Ramos (cell line): ENCODE measurements at regions not wholly inside any gene's neighbourhood (a gene's known extent, or its start where the extent isn't known, plus 50 kb on each side); places are given as distances from the start of the nearest gene placed in this dataset.
"Not testable (repeated sequence)": the region's sequence is repeated elsewhere in the genome, so short reads cannot be mapped to it uniquely, and the experiment has no call there.

Experiments used
- in situ Hi-C: fragments of 300-500 bp; cut with MboI; formaldehyde crosslinking; loops from one replicate; pipeline ENCODE4 v1.14.3; 2022; ENCODE audit warnings: low sequenced_read_pairs; ENCODE audit not compliant: unreplicated experiment

GRCh38 chr19:13712767-13713201 is 51.5 kb upstream of the MRI1 start:
- in situ Hi-C loops: no loop called here

GRCh38 chr19:13707915-13708314 is 56.4 kb upstream of the MRI1 start:
- in situ Hi-C loops: no loop called here

GRCh38 chr19:13705928-13706447 is 58.3 kb upstream of the MRI1 start:
- in situ Hi-C loops: no loop called here

DNA sequence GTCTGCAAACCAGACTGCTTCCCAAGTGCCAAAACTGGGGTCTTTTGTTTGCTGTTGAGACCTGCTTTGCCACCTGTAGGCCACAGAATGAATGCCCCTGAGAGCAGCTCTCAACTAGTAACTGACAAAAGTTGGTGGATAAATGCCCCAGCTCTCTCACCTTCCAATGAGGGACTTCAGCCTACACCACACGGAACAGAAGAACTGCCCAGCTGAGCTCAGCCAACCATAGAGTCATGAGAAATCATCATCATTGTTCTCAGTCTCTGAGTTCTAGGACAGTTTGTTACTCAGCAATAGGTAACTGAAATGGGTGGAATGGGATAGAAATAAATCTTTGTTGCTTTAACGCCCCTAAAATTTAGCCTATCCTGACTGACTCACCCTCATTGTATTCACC is 59.1 kb upstream of the MRI1 start:
- in situ Hi-C loops: no loop called here

GRCh38 chr19:13701624-13702023 is 62.7 kb upstream of the MRI1 start:
- in situ Hi-C loops: no loop called here

- in situ Hi-C loops: no loop called here
Observed at GRCh38 chr19:13700621-13701020, 63.7 kb upstream of the MRI1 start.

DNA sequence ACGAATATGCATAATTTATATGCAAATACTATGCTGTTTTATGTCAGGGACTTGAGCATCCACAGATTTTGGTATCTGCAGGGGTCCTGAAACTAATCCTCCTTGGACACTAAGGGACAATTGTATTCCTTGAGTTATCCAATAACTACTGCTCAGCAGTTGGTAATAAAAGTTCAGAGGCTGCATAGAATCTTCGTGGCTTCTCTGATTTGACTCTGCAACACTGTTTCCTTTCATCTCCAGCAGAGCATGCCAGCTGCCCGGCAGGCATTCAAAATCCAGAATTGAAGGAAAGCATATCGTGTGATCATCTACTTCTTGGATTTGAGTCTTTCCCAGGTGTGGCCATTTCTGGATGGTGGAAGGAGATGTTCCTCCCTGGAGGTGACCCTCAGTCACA is 64.5 kb upstream of the MRI1 start:
- in situ Hi-C loops: no loop called here

DNA sequence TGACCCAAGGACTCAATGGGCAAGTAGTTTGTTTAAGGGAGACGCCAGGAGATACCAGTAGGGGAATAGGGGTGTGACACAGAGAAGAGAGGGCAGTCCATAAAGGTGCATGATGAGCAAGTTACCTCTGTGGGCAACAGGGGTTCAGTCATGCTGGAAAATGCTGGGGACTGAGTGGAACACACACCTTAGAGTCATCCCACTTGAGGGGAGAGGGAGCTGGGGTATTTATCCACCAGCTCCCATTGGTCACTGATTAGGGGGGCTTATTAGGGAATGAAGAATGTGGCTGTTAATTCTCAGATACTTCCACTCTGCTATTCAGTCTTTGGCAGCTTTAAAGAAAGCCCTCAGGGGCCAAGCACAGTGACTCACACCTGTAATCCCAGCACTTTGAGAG is 67.5 kb upstream of the MRI1 start:
- in situ Hi-C loops: no loop called here

DNA sequence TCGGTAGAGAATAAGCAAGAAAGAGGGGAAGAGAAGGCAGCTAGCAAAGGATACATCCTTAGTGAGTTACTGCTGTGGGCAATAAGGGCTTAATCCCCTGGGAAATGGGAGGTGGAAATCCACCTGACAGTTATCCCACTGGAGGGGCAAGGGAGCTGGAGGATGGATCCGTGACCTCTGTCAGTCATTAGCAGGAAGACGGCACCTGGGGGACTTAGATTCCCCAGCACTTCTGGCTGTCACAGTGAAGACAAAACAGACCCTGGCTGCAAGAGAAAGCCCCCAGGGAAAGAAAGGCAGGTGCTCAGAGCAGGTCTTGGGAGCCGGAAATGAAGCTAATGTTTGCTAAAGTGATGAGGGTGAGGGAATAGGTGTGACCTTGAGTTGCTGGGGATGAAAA is 70.4 kb upstream of the MRI1 start:
- in situ Hi-C loops: no loop called here

- in situ Hi-C loops: no loop called here
Observed at GRCh38 chr19:13691569-13692435, 72.5 kb upstream of the MRI1 start.

GRCh38 chr19:13689085-13689484 is 75.2 kb upstream of the MRI1 start:
- in situ Hi-C loops: no loop called here

DNA sequence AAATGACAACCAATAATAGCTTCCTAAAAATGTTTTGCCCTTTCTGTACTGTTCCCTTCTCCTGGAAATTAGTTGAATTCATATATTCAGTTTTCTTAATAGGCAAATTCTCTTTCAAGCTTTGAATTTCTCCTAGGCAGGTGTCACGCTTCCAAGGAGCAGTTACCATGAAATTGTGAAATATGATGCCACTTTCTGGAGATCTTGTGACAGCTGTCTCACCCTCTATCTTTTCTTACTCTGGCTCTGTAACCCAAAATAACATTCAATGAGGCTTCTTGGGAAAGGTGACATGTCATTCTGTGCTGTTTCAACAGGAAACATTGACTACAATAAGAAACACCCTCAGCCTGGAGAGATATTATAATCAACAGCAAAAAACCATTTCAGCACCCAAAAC is 80.3 kb upstream of the MRI1 start:
- in situ Hi-C loops: no loop called here

- in situ Hi-C loops: no loop called here
Observed at GRCh38 chr19:13681509-13681908, 82.8 kb upstream of the MRI1 start.

GRCh38 chr19:13680708-13681360 is 83.5 kb upstream of the MRI1 start:
- in situ Hi-C loops: not testable (repeated sequence)

- in situ Hi-C loops: not testable (repeated sequence)
Observed at GRCh38 chr19:13676967-13677366, 87.4 kb upstream of the MRI1 start.

DNA sequence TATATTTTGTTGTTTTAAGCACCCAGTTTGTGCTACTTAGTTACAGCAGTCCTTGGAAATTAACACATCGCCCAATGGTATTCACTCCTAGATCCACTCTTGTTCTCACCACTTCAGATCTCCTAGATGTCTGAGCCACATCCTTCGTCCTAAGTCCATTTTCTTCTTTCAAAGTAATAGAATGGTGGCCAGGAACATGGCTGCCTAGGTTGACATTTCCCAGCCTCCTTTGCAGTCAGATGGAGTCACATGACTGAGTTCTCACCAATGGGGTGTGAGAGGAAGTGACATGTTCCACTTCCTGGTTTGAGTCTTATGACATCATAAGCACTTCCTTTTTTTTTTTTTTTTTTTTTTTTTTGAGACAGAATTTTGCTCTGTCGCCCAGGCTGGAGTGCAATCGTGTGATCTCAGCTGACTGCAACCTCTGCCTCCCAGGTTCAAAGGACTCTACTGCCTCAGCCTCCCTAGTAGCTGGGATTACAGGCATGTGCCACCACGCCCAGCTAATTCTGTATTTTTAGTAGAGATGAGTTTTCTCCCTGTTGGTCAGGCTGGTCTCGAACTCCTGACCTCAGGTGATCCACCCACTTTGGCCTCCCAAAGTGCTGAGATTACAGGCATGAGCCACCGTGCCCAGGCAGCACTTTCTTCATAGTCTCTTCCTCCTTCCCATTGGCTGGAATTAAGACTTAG is 91.7 kb upstream of the MRI1 start:
- in situ Hi-C loops: not testable (repeated sequence)

GRCh38 chr19:13670846-13671245 is 93.5 kb upstream of the MRI1 start:
- in situ Hi-C loops: no loop called here

- in situ Hi-C loops: no loop called here
Observed at GRCh38 chr19:13669780-13670355, 94.5 kb upstream of the MRI1 start.

GRCh38 chr19:13668964-13669363 is 95.4 kb upstream of the MRI1 start:
- in situ Hi-C loops: no loop called here

DNA sequence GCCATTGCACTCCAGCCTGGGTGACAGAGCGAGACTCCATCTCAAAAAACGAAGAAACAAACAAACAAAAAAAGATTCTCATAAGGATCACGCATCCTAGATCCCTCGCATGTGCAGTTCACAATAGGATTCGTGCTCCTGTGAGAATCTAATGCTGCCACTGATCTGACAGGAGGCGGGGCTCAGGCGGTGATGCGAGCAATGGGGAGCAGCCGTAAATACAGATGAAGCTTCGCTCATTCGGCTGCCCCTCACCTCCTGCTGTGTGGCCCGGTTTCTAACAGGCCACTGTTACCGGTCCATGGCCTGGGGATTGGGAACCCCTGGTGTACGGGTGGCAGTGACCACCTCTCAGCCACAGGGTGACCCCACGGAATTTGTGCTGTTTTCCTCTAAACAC is 98.2 kb upstream of the MRI1 start:
- in situ Hi-C loops: no loop called here
